ENCODE measurements at regions not wholly inside any gene's neighbourhood (a gene's known extent, or its start where the extent isn't known, plus 50 kb on each side); places are given as distances from the start of the nearest gene placed in this dataset.

GRCh38 chr2:238655974-238656722 is 191.7 kb upstream of the TWIST2 start:
- no peak for DNase-seq

- DNase-seq = no peak
Observed at GRCh38 chr2:238657132-238658053, 190.5 kb upstream of the TWIST2 start.

- no peak for DNase-seq
Observed at GRCh38 chr2:238658054-238658407, 189.9 kb upstream of the TWIST2 start.

- DNase-seq = no peak
Observed at GRCh38 chr2:238658820-238659219, 189.1 kb upstream of the TWIST2 start.

GRCh38 chr2:238659231-238659630 is 188.7 kb upstream of the TWIST2 start:
- DNase-seq = no peak

GRCh38 chr2:238663586-238663985 is 184.3 kb upstream of the TWIST2 start:
- no peak for DNase-seq

GRCh38 chr2:238665919-238666318 is 182.0 kb upstream of the TWIST2 start:
- DNase-seq = no peak

- DNase-seq = no peak
Observed at GRCh38 chr2:238666543-238666942, 181.3 kb upstream of the TWIST2 start.

GRCh38 chr2:238667008-238667407 is 180.9 kb upstream of the TWIST2 start:
- no peak for DNase-seq

- DNase-seq = no peak
Observed at GRCh38 chr2:238667639-238668038, 180.2 kb upstream of the TWIST2 start.

GRCh38 chr2:238668426-238668825 is 179.5 kb upstream of the TWIST2 start:
- DNase-seq = no peak

- no peak for DNase-seq
Observed at GRCh38 chr2:238669046-238669445, 178.8 kb upstream of the TWIST2 start.

- no peak for DNase-seq
Observed at GRCh38 chr2:238669581-238670080, 178.3 kb upstream of the TWIST2 start.

GRCh38 chr2:238670111-238670585 is 177.7 kb upstream of the TWIST2 start:
- no peak for DNase-seq

- DNase-seq = no peak
Observed at GRCh38 chr2:238682536-238682935, 165.3 kb upstream of the TWIST2 start.

GRCh38 chr2:238684362-238685326 is 163.2 kb upstream of the TWIST2 start:
- DNase-seq = no peak

GRCh38 chr2:238685327-238685709 is 162.6 kb upstream of the TWIST2 start:
- no peak for DNase-seq

GRCh38 chr2:238685713-238686112 is 162.2 kb upstream of the TWIST2 start:
- DNase-seq = no peak

- no peak for DNase-seq
Observed at GRCh38 chr2:238686223-238686622, 161.7 kb upstream of the TWIST2 start.

GRCh38 chr2:238688193-238689153 is 159.4 kb upstream of the TWIST2 start:
- no peak for DNase-seq

GRCh38 chr2:238689331-238689730 is 158.6 kb upstream of the TWIST2 start:
- no peak for DNase-seq
